ENCODE measurements at regions not wholly inside any gene's neighbourhood (a gene's known extent, or its start where the extent isn't known, plus 50 kb on each side); places are given as distances from the start of the nearest gene placed in this dataset.
"Not testable (repeated sequence)": the region's sequence is repeated elsewhere in the genome, so short reads cannot be mapped to it uniquely, and the experiment has no call there.

DNA sequence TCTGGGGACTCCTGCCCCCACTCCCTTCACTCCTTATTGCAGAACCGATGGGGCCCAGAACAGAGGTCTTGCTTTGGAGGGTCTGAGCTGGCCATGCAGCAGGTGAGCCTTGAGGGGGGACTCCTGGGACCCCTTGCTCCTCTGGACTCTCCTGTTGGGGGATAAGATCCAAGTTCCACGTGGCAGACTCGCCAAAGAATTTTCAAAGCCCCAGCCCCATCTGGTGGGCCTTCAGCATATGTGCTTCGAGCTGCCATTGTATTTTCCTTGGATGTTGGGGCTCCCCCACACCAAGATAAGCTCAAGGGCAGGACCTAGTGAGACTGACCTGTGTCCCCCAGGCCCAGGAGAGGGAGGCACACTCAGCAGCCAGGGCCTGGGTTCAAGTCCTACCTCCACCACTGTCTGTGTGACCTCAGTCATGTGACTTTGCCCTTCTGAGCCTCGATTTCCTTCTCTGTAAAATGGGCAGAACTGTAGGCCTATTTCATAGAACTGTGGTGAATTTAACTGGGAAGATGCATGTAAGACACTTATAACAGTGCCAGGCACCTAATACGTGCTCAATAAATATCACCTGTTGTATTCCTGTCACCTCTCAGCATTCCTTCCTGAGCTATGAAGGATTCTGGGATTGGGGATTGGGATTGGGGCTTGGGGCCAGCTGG is 115.5 kb downstream of the VEGFA start:
- Mint-ChIP-seq H3K27me3 (peaks cover 10% of the 10 kb centered on the region), H3K9me3 (no peaks in the 10 kb centered on the region), H3K4me1 (no peaks in the 10 kb centered on the region), H3K27ac (no peak overlapping the region), H3K36me3 (ENCODE audit: low read depth) (no peaks in the 10 kb centered on the region), H3K4me3 (no peak overlapping the region)
- DNase-seq, result no peak
- intact Hi-C loops (cut with micrococcal nuclease), result no loop called here

DNA sequence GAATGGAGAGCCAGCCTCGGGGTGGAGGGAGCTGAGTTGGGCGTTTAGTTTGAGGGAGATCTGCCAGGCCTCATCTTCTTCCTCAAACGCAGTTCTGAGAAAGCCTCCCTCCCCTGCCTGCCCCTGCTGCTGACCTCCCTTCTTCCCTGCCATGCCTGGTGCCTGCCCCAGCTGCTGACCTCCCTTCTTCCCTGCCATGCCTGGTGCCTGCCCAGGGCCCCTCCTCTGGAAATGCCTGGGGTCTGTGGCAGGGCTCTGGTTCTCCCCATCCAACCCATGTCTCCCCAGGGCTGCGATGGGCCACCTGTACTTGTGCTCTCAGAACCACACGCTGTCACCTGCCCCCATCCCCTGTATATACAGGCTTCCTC is 114.6 kb downstream of the VEGFA start:
- intact Hi-C loops (cut with micrococcal nuclease), result no loop called here
- Mint-ChIP-seq H3K36me3 (ENCODE audit: low read depth) (no peaks in the 10 kb centered on the region), H3K4me3 (no peak overlapping the region)

DNA sequence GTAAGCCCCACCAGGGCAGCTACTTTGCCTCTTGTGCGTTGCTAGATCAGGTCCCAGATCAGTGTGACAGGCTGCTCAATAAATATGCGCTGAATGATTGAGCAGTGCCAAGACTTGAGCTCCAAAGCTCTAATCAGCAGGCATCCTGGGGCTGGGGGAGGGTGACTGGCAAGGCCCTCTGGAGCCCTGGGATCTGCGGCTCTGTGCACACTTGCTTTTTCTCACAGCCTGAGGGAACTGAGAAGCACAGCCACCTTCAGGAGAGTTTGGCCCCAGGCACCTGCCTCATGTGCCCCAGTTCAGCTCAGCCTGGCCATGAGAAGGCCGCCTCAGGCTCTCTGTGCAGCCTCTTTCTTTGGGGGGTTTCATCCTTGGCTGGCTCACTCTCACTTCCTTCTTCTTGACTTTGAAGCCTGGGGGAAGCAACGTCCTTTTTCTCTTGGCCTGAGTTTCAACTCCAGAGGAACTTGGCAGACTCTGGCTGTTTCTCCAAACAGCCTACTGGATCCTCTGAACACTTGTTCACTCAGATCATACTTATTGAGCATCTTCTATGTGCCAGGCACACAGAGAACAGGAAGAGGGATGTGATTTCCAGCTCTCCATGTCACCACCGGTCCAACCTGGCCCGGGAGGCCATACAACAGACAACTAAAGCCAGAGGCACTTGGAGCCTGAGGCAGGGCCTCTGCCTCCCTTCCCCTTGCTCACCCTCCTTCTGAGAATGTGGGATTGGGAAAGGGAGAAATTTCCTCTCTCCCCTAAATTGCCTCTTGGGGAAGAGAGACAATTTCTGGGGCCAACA is 114.0 kb downstream of the VEGFA start:
- intact Hi-C loops (cut with micrococcal nuclease), result no loop called here
- Mint-ChIP-seq H3K27me3 (peaks cover 3% of the 10 kb centered on the region), H3K36me3 (ENCODE audit: low read depth) (no peaks in the 10 kb centered on the region), H3K9me3 (no peaks in the 10 kb centered on the region), H3K4me1 (no peaks in the 10 kb centered on the region), H3K27ac (no peak overlapping the region), H3K4me3 (no peak overlapping the region)
- no peak for DNase-seq

More for the DNA sequence above, 114.6 kb downstream of the VEGFA start:
- Mint-ChIP-seq H3K4me1 (no peaks in the 10 kb centered on the region), H3K9me3 (no peaks in the 10 kb centered on the region), H3K27ac (no peak overlapping the region), H3K27me3 (peaks cover 4% of the 10 kb centered on the region)
- no peak for DNase-seq

DNA sequence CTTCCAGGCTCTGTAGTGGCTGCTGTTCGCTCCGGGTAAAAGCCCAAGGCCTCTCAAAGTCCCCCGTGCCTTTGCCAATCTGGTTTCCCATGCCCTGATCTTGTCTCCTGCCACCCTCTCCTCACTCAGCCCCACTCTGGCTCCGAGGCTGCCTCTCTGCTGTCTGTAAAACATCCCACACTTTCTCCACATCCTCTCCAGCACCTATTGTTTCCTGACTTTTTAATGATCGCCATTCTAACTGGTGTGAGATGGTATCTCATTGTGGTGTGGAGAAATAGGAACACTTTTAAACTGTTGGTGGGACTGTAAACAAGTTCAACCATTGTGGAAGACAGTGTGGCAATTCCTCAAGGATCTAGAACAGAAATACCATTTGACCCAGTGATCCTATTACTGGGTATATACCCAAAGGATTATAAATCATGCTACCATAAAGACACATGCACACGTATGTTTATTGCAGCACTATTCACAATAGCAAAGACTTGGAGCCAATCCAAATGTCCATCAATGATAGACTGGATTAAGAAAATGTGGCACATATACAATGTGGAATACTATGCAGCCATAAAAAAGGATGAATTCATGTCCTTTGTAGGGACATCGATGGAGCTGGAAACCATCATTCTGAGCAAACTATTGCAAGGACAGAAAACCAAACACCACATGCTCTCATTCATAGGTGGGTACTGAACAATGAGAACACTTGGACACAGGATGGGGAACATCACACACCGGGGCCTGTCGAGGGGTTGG is 112.9 kb downstream of the VEGFA start:
- H3K9me3 Mint-ChIP-seq; DNase-seq; H3K36me3 Mint-ChIP-seq (ENCODE audit: low read depth); H3K27ac Mint-ChIP-seq; intact Hi-C loops (cut with micrococcal nuclease); H3K4me3 Mint-ChIP-seq; H3K27me3 Mint-ChIP-seq; H3K4me1 Mint-ChIP-seq: not testable (repeated sequence)

DNA sequence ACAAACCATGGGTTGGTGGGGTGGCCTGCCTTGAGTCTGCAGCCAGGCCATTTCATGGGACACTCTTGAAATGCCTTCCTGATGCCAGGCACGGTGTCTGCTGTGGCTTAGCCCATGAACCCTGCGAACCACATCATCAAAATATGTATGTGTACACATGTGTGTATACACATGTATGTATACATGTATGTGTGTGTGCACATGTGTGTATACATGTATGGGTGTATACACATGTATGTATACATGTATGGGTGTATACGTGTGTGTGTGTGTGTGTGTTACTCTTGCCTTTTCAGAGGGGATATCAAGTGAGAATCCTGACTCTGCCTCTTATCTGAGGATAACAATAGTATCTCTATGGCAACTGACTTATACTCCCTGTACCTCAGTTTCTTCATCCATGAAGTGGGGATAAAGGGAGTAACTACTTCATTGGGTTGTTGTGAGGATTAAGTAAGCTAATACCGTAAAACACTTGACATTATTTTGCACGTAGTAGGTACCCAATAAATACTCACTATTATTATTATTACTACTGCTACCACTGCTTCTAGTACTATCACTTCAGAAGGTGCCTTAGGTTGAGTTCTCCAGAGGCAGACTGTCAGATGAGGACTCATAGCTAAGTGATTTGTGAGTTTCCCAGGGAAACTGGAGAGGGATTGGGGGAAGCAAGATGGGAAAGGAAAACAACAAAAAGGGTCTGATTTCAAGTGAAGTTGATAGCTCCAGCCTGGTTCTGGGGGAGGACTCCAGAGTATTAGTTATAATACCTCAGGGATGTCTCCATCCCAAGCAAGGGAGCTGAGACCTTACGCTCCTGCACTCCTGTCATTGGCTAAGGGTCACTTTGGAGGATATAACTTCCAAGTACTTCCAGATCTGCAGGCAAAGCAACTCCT is 110.5 kb downstream of the VEGFA start:
- Mint-ChIP-seq H3K27ac (no peak overlapping the region), H3K9me3 (no peaks in the 10 kb centered on the region), H3K36me3 (ENCODE audit: low read depth) (no peaks in the 10 kb centered on the region), H3K4me3 (no peak overlapping the region), H3K27me3 (no peaks in the 10 kb centered on the region), H3K4me1 (no peaks in the 10 kb centered on the region)
- intact Hi-C loops (cut with micrococcal nuclease), result no loop called here
- no peak for DNase-seq

DNA sequence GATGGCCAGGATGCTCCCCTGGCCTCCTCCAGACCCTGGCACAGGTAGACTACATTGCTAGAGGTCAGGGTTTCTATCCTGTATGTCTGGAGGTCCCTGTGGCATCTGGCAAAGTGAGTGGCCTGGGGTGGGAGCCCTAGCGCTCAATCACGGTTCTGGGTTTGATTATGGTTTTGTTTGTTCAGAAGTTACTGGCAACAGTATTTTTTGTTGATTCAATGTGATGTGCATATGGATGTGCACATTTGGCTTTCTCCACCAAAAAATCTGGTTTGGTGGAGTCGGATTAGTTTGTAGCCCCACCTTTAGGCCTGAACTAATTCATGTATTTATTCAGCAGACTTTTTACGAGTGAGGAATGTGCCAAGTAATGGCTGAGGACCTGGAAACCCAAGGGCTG is 109.7 kb downstream of the VEGFA start:
- Mint-ChIP-seq H3K9me3 (no peaks in the 10 kb centered on the region), H3K27me3 (no peaks in the 10 kb centered on the region), H3K36me3 (ENCODE audit: low read depth) (no peaks in the 10 kb centered on the region), H3K4me3 (no peak overlapping the region), H3K27ac (no peak overlapping the region), H3K4me1 (no peaks in the 10 kb centered on the region)
- no peak for DNase-seq
- intact Hi-C loops (cut with micrococcal nuclease), result no loop called here

DNA sequence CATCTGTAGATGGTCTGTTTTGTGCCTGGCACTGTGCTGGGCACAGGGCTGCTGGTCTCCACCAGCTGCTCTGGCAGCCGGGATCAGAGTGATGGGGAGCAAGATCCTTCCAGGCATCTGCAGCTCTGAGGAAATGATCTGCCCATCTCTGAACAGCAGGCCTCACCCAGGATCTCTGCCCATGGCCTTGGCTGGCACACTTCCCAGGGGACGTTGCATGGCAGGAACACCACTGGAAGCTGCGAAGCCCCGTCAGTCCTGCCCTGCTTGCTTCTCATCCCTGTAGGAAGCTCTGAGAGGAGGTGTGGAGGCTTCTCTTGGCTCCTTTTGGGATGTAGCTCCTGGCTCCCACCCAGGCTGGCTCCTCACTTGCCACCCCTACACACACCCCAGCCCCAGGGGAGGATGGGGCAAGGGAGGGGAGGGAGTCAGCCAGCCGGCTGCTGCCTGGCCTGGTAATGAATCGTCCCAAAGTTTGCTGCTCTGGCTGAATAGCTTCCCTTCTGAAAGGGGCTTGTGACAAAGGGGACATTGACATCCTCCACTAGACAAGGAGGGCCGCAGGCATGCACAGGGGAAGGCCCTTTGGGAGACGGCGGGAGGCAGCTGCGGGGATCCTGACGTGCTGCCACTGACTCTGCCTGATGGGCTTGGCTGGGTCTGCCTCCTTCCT is 108.9 kb downstream of the VEGFA start:
- Mint-ChIP-seq H3K4me1 (no peaks in the 10 kb centered on the region), H3K9me3 (no peaks in the 10 kb centered on the region), H3K36me3 (ENCODE audit: low read depth) (no peaks in the 10 kb centered on the region), H3K4me3 (no peak overlapping the region), H3K27me3 (no peaks in the 10 kb centered on the region), H3K27ac (no peak overlapping the region)
- intact Hi-C loops (cut with micrococcal nuclease), result no loop called here
- no peak for DNase-seq

DNA sequence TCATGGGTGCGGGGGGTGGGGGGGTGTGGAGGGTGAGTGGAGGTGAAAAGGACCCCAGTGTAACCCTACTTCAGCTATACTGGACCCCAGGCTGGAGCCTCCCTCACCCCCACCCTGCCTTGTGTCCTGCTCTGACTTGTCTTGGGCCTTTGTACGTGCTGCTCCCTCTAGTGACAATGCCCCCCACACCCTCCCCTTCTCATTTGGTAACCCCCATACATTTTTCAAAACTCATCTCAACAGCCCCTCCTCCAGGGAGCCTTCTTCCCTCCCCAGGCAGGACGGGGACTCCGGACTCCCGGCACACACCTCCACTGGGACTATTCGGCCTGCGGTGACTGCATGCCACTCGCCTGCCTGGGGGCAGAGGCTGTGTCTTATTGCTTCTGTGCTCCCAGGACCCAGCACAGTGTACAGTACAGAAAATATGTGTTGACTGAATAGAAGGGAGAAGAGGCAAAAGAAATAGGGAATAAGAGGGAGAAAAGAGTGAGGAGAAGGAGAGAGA is 108.2 kb downstream of the VEGFA start:
- Mint-ChIP-seq H3K4me1 (no peaks in the 10 kb centered on the region), H3K4me3 (no peak overlapping the region), H3K27me3 (no peaks in the 10 kb centered on the region), H3K9me3 (no peaks in the 10 kb centered on the region), H3K27ac (no peak overlapping the region), H3K36me3 (ENCODE audit: low read depth) (no peaks in the 10 kb centered on the region)
- intact Hi-C loops (cut with micrococcal nuclease), result no loop called here
- DNase-seq, result no peak

DNA sequence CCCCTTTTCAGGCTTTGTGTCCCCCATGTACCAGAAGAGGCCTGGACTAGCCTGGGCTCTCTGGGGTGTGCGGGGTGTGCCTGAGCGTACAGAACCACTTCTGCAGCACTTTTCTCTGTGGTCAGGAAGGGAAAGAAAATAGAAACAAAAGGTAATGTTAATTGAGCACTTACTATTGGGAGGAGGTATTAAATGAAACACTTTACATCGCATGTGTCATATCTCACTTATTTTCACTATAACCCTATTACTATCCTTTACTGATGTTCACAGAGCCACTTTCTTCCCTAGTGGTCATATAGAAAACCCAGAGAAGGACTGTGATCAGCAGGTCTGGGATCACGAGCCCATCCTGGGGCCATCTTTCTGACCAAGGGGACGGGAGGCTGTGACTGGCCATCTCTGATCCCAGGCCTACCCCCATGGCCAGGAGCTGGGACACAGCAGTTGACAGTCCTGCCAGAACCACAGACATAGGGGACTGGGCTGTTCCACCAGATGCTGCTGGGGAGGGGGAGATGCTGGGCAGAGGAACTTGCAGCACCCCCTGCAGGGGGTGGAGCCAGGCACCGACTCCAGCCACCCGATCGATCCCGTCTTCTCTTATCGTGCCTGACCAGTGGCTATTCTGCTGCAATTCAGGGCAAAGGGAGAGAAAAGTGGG is 107.6 kb downstream of the VEGFA start:
- H3K27me3 Mint-ChIP-seq, result no peaks in the 10 kb centered on the region
- H3K4me1 Mint-ChIP-seq, result no peaks in the 10 kb centered on the region
- H3K4me3 Mint-ChIP-seq, result no peak overlapping the region
- intact Hi-C loops (cut with micrococcal nuclease), result no loop called here
- no peaks in the 10 kb centered on the region for H3K36me3 Mint-ChIP-seq (ENCODE audit: low read depth)
- H3K9me3 Mint-ChIP-seq, result no peaks in the 10 kb centered on the region
- DNase-seq, result no peak
- H3K27ac Mint-ChIP-seq, result no peak overlapping the region

DNA sequence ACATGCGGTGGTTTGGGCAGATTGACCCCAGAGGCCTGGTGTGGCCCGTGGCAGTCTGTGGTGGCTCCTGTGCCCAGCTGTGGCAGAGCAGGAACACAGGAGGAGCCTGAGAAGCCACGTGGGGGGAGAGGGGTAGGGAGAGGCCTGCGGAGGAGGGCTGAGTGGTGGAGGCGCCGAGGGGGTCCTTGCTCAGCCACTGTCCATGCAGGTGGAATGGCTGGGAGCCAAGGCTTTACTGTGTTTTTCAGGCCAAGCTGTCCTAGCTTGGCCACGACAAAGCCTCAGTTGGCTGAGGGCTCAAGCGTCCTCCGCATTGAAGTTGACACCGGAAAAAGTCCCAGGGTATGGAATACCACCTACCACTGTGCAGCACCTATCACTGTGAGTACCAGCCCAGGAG is 107.0 kb downstream of the VEGFA start:
- no peak overlapping the region for H3K27ac Mint-ChIP-seq
- peaks cover 4% of the 10 kb centered on the region for H3K27me3 Mint-ChIP-seq
- H3K36me3 Mint-ChIP-seq (ENCODE audit: low read depth), result no peaks in the 10 kb centered on the region
- intact Hi-C loops (cut with micrococcal nuclease), result no loop called here
- H3K4me3 Mint-ChIP-seq, result no peak overlapping the region
- H3K9me3 Mint-ChIP-seq, result no peaks in the 10 kb centered on the region
- H3K4me1 Mint-ChIP-seq, result no peaks in the 10 kb centered on the region
- DNase-seq, result no peak

DNA sequence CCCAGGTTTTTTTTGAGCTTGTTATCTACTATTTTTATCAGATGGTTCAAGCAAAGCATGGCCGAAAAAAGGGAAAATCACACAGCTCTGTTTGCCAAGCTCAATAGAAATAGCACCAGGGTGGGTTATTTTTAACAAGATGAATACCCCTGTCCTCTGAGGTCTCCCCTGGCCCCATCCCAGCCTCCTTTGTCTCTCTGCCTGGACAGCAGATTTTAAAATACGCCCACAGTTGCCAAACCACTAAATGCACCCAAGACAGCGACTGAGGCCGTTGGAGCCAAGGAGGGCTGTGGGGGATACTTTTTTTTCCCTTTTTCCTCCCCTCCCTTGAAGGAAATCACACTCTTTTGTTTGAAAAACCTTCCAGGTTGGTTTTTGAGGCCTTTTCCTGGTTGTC is 106.6 kb downstream of the VEGFA start:
- DNase-seq, result no peak
- H3K4me3 Mint-ChIP-seq, result no peak overlapping the region
- H3K4me1 Mint-ChIP-seq, result no peaks in the 10 kb centered on the region
- H3K36me3 Mint-ChIP-seq (ENCODE audit: low read depth), result no peaks in the 10 kb centered on the region
- intact Hi-C loops (cut with micrococcal nuclease), result no loop called here
- no peaks in the 10 kb centered on the region for H3K9me3 Mint-ChIP-seq
- H3K27me3 Mint-ChIP-seq, result peaks cover 4% of the 10 kb centered on the region
- no peak overlapping the region for H3K27ac Mint-ChIP-seq

DNA sequence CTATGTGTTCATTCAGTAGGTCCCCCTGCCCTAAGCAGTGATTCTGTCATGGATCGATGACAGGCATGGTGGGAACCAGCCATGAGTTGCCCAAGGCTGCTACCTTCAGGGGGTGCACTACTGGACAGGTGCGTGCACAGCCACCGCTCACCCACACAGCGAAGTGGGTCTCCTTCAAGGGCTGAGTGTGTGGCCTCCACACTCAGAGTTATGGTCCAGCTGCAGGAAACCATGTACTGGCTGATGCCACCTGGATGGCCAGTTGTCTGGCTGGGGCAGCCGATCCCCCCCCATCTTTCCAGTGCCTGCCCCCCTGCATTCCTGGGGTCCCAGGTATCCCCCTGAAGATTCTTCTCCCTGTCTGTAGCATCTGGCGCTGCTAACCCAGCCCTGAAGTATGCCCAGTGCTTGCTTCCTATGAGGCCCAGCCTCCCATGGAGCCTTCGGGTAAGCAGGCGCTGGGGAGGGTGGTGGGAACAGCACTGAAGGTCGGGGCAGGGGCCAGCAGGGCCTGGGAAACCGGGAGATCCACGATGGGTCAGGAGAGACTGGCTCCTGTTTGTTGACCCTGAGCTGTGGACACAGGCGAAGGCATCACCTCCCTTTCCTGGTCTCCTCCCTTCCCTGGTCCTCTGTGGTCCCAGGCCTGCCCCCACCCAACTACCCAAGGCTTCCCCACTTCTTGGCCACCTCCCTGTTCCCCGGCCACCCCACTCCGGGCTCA is 106.0 kb downstream of the VEGFA start:
- H3K4me3 Mint-ChIP-seq, result no peak overlapping the region

More for the DNA sequence above, 106.0 kb downstream of the VEGFA start:
- intact Hi-C loops (cut with micrococcal nuclease), result no loop called here
- H3K27me3 Mint-ChIP-seq, result peaks cover 4% of the 10 kb centered on the region
- no peaks in the 10 kb centered on the region for H3K9me3 Mint-ChIP-seq
- no peaks in the 10 kb centered on the region for H3K36me3 Mint-ChIP-seq (ENCODE audit: low read depth)
- no peaks in the 10 kb centered on the region for H3K4me1 Mint-ChIP-seq
- H3K27ac Mint-ChIP-seq, result no peak overlapping the region
- no peak for DNase-seq
